ENCODE measurements at regions not wholly inside any gene's neighbourhood (a gene's known extent, or its start where the extent isn't known, plus 50 kb on each side); places are given as distances from the start of the nearest gene placed in this dataset.

DNA sequence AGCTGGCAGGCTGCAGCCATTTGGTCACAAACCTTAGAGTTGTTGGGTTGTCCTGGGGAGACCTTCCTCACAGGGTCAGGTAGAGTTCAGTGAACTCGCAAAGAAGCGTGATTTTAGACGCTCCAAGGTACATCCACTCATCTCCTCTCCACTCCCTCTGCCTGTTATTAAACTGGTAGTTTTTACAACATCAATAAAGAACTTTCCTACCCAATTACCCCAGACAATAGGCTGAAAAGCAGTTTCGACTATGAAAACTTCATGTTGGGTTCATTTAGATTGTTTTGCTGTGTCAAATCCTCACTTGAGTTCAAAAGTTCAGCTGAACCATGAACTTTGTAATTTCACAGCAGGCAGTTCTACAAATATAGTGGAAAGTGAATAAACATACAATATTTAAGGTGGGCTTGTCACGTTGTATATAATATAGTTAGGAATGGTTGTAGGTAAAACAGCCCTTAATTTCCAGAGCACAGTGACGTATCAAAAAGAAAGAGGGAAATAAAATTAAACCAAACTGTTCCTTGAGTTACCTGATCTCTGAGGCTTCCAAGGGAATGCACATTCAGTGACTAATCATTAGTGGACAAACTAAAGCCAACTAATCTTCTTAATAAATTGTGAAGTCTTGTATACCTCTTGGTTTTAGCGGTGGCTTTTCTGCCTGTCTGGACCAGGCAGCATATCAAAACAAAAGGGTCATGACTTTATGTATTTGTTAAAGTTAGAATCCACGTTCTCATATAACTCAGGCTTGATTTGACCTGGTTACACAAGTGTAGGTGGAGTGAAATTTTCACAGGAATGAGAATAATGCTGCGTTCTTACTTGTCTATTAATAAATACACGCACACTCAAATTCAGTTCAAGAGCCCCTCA is 100.5 kb downstream of the CYP26A1 start:
- DNase-seq = no peak
- ATAC-seq (ENCODE audit: poor library complexity) = no peak
- intact Hi-C loops (cut with DNase I) = no loop called here

DNA sequence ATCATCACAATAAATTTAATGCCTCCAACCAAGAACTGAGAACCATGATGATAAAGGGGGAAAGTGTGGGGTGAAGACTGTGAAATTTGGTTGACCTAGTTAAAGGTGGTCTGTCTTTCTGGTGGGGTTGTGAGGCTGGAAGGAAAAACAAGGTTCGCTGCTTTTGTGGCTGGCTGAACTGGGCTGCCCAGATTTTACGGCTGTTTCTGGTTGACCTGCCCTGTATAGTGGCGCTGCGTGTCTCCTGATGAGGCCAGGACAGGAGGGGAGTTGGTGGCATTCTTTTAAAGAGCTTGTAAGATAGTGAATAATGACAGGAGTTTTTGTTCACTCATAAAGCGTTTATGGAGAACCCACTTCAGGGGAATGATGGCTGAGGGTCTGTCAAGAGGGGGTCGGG is 101.8 kb downstream of the CYP26A1 start:
- ATAC-seq (ENCODE audit: poor library complexity) (no peak), DNase-seq (no peak)
- intact Hi-C loops (cut with DNase I) = no loop called here

DNA sequence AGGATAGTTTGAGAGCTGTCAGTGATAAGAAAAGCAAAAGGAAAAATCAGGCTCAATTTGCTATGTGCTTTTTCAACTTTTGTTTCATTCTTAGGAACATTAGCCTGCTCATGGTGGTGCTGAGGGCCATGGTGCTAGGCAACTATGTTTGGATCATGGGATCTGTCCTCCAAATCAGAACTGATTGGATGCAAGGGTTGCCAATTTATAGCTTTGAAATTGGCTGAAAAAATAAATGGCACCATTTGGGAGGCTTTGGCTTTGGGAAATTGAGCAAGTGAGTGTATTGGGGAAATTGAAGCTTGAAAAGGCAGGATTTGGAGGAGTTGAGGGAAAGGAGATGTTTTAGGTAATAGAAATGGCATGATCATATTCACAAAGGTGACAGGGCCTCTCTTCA is 103.8 kb downstream of the CYP26A1 start:
- DNase-seq (no peak), ATAC-seq (ENCODE audit: poor library complexity) (no peak)
- intact Hi-C loops (cut with DNase I) = no loop called here

DNA sequence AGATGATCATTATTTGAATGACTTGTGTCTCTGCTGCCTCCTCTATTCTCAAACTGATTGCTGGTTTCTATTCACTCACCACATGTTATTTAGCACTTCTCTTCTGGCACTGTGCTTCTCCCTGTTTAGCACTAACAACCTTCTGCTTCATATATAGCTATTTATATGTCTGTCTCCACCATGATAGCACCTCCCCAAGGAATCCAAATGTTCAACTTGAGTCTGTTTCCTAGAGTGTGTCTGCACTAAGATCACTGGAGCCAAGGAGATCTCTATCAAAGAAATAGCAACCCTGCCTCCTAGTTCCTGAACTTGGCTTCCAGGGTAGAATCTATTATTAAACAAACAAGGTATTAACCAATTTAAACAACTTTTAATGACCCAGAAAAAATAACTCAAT is 104.5 kb downstream of the CYP26A1 start:
- DNase-seq (no peak), ATAC-seq (ENCODE audit: poor library complexity) (no peak)
- intact Hi-C loops (cut with DNase I) = no loop called here

DNA sequence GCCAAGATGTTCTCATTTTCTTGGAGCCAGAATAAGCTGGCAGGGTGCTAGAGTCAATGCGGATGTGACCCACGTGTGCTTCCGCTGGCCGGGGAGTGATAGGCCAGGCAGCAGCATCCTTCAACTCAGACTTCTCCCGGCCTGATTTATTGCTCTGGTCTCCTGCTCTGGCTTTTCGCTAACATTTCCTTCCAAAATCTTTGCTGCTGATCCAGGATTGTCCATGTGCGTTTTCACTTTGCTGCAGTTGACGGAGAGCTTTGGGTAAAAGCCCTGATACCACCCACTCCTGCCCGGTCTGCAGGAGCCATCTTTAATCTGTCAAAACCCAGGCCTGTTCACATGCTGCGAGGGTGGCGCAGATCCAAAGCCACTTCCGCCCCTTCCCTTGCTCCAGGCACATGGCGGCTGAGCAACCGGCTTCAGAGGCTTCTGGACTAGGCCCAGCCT is 106.8 kb downstream of the CYP26A1 start:
- ATAC-seq (ENCODE audit: poor library complexity) (no peak), DNase-seq (peak; percentile 59)
- intact Hi-C loops (cut with DNase I) = no loop called here

DNA sequence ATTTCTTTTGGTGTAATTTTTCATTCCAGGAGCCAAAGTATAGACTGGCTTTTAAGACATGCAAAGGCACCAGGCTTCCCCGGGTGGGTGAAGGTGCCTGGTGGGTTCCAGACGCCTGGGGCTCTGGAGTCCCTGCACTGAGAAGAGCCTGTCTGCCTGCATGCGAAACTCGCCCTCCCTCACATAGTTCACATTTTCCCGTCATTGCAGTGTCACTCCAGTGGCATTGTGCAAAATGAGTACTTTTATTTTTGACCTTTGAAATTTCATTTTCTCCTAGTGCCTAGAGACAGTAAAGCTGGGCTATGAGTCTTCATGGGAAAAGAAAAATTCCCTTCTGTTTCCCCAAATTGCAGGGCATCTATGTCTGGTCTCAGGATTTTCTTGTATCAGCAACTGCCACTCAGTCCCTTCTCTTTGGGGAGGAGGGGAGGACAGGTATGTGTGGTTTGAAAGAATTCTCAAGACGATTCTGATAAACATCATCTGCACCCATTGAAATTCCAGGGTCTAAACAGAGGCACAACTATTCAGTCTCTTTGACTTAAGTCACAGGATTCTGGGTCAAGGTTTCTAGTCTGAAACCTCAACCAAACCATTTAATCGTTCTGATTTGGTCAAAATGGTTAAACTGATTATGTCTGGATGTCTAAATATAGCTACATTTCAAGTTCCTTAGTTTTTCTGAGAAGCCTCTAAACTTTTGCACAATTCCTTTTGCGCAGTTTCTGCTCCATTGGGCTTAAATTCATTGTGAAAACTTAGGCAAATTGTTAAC is 107.8 kb downstream of the CYP26A1 start:
- no peak for ATAC-seq (ENCODE audit: poor library complexity)
- DNase-seq = no peak
- intact Hi-C loops (cut with DNase I) = no loop called here

DNA sequence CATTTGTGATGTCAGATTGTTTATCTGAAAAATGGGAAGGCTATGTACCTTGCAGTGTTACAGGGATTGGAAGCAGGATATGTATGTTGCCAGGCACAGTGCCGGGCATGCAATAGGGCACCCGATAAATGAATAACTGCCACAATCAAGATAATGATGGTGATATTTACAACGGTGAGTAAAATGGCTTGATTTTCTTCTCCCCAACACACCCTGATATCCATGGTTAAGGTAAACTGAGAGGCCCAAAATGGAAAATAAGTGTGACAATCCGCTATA is 108.3 kb downstream of the CYP26A1 start:
- ATAC-seq (ENCODE audit: poor library complexity) (no peak), DNase-seq (no peak)
- intact Hi-C loops (cut with DNase I) = no loop called here

DNA sequence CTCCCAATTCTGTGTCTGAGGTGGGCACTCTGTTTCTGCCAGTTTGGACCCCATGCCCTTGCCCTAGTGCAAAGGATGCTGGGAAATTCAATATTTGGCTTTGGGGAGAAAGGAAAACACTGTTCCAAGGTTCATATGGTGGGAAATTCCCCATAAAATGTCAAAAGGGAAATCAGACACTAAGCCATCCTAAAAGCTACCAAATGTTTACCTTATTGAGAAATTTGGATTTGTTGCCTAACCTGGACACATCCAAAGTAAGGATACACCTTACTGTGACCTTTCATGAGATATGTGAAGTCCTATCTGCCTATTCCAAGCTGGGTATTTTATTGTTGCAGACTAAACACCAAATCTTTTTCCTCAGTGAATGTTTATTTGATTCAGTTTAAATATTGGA is 109.1 kb downstream of the CYP26A1 start:
- intact Hi-C loops (cut with DNase I) = no loop called here
- DNase-seq = no peak
- ATAC-seq (ENCODE audit: poor library complexity) = no peak

DNA sequence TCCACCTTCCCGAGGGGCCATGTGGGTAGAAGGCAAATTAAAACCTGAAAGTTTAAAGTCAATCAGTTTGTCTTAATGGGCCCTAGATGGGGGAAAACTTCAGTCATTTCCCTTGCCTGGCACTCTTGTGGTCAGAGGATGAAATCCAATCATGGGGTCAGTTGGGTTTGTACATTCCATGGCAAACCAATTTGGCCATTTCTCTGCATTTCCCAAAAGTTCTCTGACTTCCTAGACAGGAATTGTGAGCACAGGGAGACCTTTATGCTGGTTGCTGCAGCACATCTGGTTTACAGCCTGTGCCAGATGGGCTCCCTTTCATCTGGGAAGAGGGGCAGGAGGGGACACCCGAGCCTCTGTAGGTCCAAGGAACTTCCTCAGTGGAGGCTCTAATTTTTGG is 113.0 kb downstream of the CYP26A1 start:
- ATAC-seq (ENCODE audit: poor library complexity) (no peak), DNase-seq (no peak)
- intact Hi-C loops (cut with DNase I) = no loop called here

DNA sequence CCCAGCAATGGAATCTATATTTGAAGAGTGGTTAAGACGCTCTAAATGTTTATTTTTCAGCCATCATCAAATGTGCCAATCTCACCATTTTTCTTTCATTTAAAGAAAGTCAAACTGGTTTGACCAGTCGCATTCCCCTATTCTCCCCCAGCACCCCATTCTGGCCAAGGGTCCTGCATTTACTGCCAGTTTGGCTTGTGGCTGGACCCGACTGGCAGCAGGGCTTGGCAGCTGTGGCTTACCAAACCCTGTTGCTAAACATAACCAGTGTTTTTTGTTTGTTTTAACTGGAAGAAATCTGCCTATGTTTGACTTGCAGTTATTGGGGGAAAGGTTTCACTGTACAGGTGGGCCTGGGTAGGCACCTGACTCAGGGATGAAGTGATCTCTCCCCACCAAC is 116.3 kb downstream of the CYP26A1 start:
- DNase-seq = no peak
- intact Hi-C loops (cut with DNase I) = no loop called here
- ATAC-seq (ENCODE audit: poor library complexity) = no peak

DNA sequence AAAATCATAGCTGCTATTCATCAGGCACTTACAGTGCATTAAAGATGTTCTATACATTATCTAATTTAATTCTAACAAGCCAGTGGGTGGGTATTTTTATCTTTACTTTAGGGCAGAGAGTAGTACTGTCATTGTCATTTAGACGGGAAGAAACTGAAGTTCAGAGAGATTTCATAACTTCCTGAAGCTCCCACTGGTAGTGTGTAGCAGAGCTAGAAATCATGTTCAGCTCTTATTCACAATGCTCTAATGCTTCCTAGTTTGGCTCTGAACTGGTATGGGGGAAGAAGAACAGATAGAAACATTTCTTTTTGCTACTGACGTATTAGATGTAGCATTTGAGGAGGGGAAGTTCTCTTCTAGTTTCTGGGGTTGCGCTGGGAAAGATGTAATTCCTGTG is 116.7 kb downstream of the CYP26A1 start:
- intact Hi-C loops (cut with DNase I) = no loop called here
- DNase-seq = no peak
- no peak for ATAC-seq (ENCODE audit: poor library complexity)

DNA sequence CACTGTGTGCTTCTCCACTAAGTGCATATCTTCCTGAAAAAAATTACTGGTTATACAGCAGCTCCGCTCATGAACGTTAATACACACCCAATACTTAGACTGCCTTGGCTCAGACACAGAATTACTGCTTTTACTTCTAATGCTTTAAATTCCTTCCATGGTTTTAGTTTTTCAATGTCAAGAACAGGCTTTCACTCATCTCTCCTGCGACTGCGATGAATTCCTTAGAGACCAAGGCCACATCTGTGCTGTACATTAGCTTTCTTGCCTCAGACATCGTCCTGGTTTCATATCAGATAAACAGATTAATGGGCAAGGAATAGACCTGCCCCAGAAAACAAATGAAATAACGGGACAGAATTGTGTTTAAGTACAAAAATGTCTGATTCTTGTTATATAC is 120.2 kb downstream of the CYP26A1 start:
- ATAC-seq (ENCODE audit: poor library complexity) = no peak
- intact Hi-C loops (cut with DNase I) = no loop called here

DNA sequence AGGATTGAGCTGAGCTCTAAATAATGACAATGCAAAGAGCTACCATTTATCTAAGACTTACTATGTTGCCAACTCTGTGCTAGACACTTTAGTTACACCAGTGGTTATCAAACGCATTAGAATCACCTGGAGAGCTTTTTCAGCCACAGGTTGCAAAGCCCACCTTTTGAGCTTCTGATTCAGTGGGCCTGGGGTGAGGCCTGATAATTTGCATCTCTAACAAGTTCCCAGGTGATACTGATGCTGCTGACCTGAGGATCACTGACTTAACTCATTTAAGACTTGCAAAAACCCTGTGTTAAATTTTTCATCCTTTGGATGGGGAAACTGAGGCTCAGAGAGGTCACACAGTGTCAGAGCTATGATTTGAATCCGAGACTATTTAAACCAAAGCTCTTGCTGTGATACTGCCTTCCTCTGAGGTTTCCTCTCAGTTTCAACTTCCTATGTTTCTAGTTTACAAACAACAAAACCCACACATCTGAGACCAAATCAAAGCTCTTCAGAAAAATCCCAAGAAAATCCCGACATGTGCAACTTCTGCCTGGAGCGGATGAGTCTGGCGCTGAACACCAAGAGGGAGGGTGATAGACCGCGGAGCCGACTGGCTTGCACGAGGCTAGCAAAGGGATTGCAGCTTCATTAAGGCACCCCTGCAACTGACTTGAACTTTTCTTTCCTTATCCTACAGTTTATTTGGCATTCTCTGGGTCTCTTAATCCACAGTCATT is 124.9 kb downstream of the CYP26A1 start:
- ATAC-seq (ENCODE audit: poor library complexity) (peak; percentile 80), DNase-seq (peak; percentile 48)
- intact Hi-C loops (cut with DNase I) = no loop called here

More for the DNA sequence above, 120.2 kb downstream of the CYP26A1 start:
- DNase-seq = no peak

DNA sequence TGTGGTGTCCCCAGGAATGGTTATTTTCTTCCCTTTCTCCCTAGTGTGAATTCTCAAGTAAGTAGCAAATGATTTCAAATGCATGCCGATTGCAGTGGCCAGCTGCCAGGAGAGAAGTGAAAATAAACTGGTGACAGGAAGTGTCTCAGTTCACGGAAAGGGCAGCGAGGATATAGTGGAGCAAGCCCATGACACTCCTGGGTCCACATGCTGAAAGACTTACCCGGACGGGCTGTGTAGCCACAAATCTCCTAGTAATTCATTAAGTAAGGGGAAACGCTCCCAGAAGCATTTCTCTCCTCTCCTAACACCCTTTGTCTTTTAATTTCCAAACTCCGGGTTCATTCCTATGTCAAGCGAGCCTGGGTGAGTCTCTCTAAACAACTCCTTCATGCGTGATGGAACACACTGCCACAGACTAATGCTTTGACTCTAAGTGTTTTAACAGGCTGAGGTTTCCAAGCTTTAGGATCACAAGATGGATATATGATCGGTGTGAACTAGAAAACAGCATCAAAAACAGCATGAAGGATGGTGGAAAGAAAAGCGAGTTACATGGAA is 125.6 kb downstream of the CYP26A1 start:
- DNase-seq = peak; percentile 75
- peak; percentile 96 for ATAC-seq (ENCODE audit: poor library complexity)
- intact Hi-C loops (cut with DNase I) = no loop called here

DNA sequence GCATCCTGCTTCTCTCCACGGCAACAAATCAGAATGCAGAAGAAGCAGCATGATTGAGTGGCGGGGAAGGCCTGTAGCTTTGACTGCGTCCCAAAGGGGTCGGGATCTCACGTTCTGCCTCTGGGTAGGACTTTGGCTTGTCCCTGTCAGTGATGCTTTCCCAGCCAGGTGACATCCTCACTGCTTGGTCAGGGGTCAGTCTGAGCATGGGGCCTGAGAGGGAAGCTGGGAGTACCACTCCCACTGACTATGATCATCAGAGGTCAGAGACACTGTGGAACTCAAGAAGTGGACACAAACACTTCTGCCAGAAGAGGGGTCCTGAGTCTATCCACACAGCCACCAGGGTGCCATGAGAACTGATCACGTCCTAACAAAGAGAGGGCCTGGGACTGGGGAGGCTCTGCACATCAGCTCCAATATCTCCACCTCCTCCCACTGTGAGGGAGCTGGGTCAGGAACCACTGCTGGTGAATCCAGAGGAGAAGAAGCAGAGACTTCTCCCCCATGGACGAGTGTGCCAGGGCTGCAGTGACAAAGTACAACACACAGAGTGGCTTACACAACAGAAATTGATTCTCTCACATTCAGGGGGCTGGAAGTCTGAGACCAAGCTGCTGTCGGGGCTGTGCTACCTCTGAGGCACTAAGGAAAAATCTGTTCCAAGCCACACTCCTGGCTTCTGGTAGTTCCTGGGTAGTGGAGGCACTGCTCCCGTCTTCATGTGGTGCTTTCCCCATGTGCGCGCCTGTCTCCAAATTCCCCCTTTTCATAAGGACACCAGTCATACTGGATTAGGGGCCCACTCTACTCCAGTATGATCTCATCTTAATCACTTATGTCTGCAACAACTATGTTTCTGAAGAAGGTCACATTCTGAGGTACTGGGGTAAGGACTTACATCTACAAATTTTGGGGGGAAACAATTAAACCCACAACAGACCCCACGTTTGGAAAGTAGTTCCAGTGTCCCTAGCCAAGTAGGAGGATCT is 131.1 kb downstream of the CYP26A1 start:
- intact Hi-C loops (cut with DNase I) = no loop called here
- ATAC-seq (ENCODE audit: poor library complexity) = no peak
- DNase-seq = no peak

DNA sequence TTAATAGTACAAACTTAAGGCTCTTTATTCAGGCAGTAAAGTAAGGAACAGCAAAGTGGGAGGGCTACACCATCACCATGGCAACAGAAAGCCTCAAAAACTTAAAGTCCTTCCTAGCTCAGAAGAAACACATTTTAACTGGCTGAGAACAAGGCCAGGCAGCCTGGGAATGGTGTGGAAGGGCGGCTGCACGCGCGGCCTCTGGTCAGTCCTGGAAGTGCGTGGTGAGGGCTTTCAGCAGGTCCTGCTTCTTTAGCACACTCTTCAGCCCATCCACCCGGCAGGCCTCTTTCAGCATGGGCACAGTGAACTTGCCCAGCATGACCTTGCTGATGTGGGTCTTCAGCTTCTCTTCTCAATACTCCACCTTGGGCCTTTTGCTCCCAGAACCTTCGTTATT is 133.0 kb downstream of the CYP26A1 start:
- DNase-seq (no peak), ATAC-seq (ENCODE audit: poor library complexity) (no peak)
- intact Hi-C loops (cut with DNase I) = no loop called here

DNA sequence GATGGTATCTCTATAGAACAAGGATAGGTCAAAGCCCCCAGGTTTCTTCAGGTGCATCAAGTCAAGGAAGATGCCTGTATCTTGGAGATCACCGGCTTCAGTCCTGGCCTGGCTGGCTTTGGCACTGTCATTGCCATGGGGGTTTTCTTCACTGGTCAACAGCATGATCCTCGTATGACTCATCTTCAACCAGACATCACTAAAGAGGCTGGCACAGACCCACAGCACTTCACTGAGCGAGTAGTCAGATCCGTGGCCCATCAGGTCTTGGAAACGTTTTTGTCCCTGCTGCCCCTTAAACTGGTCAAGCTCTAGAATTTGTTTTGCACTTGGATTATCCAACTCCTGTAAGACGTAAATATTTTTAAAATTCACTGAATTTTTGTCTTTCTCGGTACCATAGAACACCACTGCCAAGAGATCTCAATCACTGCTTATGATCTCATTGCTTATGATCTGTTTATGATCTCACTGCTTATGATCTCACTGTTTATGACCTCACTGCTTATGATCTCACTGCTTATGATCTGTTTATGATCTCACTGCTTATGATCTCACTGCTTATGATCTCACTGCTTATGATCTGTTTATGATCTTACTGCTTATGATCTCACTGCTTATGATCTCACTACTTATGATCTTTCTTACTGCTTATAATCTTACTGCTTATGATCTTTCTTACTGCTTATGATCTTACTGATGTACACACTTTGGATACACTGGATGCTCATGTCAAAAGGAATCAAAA is 135.2 kb downstream of the CYP26A1 start:
- DNase-seq (no peak), ATAC-seq (ENCODE audit: poor library complexity) (no peak)
- intact Hi-C loops (cut with DNase I) = no loop called here

DNA sequence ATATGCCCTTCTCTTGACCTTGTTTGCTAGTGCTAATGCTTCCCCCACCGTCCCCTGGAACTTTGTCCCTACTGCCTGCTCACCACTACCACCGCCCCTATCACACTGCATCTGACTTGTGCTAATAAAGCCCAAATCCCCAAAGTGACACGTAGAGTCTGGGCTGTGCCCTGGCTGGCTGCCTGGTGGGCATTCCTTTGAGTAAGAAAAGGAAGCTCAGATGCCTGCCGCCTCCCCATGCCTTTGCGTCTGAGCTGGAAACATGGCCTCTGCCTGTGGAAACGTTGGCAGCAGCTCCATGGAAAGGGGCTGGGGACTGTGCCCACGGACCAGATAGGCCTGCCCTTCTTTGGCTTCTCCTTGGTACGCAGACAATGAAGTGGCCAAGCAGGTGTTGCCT is 138.3 kb downstream of the CYP26A1 start:
- intact Hi-C loops (cut with DNase I) = no loop called here
- ATAC-seq (ENCODE audit: poor library complexity) = no peak
- no peak for DNase-seq

Data from Right ventricle myocardium superior (tissue), 1 donor.